GM06990 (cell line): ENCODE measurements at regions not wholly inside any gene's neighbourhood (a gene's known extent, or its start where the extent isn't known, plus 50 kb on each side); places are given as distances from the start of the nearest gene placed in this dataset.

Experiments
- DNase-seq: peaks from one replicate; pipeline ENCODE4 v3.0.0-alpha.2; 2011; ENCODE audit not compliant: insufficient read length; ENCODE audit errors: extremely low read depth
- H3K27me3 ChIP-seq: replicated peaks from 2 replicates; pipeline ENCODE4 v1.6.0; 2011; ENCODE audit warnings: low read length; ENCODE audit not compliant: control insufficient read depth, insufficient read depth
- H3K36me3 ChIP-seq: 2 replicates; pipeline ENCODE4 v1.5.1; 2011; ENCODE audit warnings: low read length; ENCODE audit not compliant: control insufficient read depth, insufficient read depth
- H3K4me3 ChIP-seq: replicated peaks from 2 replicates; pipeline ENCODE4 v1.5.1; 2011; ENCODE audit warnings: low read depth, mild to moderate bottlenecking, control low read depth, low read length
- CTCF ChIP-seq: IDR thresholded peaks from 2 replicates; pipeline ENCODE4 v1.5.1; 2011; ENCODE audit warnings: low read length, control low read depth, mild to moderate bottlenecking, inconsistent platforms; ENCODE audit not compliant: insufficient read depth, poor library complexity, severe bottlenecking

- TF ChIP-seq CTCF: no peak
- Histone ChIP-seq H3K27me3 (no peaks in the 10 kb centered on the region), H3K36me3 (no peaks in the 10 kb centered on the region), H3K4me3 (no peak overlapping the region)
- no peak for DNase-seq
These were observed 333.2 kb upstream of the PODXL start for GRCh38 chr7:131889572-131890150.

GRCh38 chr7:131883769-131884168 lies 327.3 kb upstream of the PODXL start:
- no peaks in the 10 kb centered on the region for H3K36me3 ChIP-seq
- TF ChIP-seq CTCF: no peak
- DNase-seq: no peak
- H3K27me3 ChIP-seq: no peaks in the 10 kb centered on the region
- no peak overlapping the region for H3K4me3 ChIP-seq

GRCh38 chr7:131883196-131883595 lies 326.8 kb upstream of the PODXL start:
- Histone ChIP-seq H3K27me3 (no peaks in the 10 kb centered on the region), H3K36me3 (no peaks in the 10 kb centered on the region), H3K4me3 (no peak overlapping the region)
- DNase-seq: no peak
- TF ChIP-seq CTCF: no peak

DNA sequence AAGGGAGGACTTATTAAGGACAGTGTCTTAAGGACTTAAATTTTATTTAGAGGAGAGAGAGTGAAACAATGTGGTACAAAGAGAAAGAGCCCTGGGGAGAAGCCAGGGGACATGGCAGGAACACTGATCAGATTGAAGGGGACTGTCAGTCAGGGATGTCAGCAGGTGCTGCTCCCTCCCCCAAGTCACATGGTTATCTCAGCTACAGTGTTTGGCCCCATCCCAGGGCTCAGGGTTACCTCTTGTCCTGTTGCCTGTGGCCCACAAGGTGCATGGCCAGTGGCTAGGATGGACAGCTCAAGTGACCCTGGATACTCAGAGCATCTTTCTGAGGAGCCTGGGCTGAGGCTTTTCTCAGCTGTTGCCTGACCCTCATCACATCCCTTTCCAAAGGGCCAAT lies 325.9 kb upstream of the PODXL start:
- TF ChIP-seq CTCF: no peak
- DNase-seq: no peak
- no peak overlapping the region for H3K4me3 ChIP-seq
- H3K27me3 ChIP-seq: no peaks in the 10 kb centered on the region
- H3K36me3 ChIP-seq: no peaks in the 10 kb centered on the region

GRCh38 chr7:131880078-131880477 lies 323.6 kb upstream of the PODXL start:
- Histone ChIP-seq H3K36me3 (no peaks in the 10 kb centered on the region), H3K27me3 (no peaks in the 10 kb centered on the region), H3K4me3 (no peak overlapping the region)
- DNase-seq: no peak
- TF ChIP-seq CTCF: no peak

GRCh38 chr7:131879424-131879823 lies 323.0 kb upstream of the PODXL start:
- no peaks in the 10 kb centered on the region for H3K36me3 ChIP-seq
- H3K27me3 ChIP-seq: no peaks in the 10 kb centered on the region
- no peak for TF ChIP-seq CTCF
- DNase-seq: no peak
- H3K4me3 ChIP-seq: no peak overlapping the region
